Upper lobe of left lung (tissue), 6 donors: ENCODE measurements at regions not wholly inside any gene's neighbourhood (a gene's known extent, or its start where the extent isn't known, plus 50 kb on each side); places are given as distances from the start of the nearest gene placed in this dataset.

Experiments
- ATAC-seq, 2 donors: fragments of 200-7000 bp; cut with Tn5 transposase; one replicate each; pipeline ENCODE4 v1.9.1; 2022; ENCODE audit warnings: mild to moderate bottlenecking in 2 of 2, moderate library complexity in 2 of 2; ENCODE audit not compliant: low FRiP score in 2 of 2
- DNase-seq, 2 donors: peaks; one replicate each; pipeline ENCODE4 v3.0.0-alpha.2; 2019 to 2020
- H3K27ac ChIP-seq, 4 donors: fragments of 200-600 bp; sonication (generic); one replicate each; pipeline ENCODE4 v1.5.1; 2016 to 2019
- H3K27me3 ChIP-seq, 4 donors: fragments of 200-600 bp; sonication (generic); one replicate each; pipeline ENCODE4 v1.5.1; 2017 to 2019
- H3K36me3 ChIP-seq, 4 donors: fragments of 200-600 bp; sonication (generic); one replicate each; pipeline ENCODE4 v1.5.1; 2016 to 2019
- H3K4me1 ChIP-seq, 4 donors: fragments of 200-600 bp; sonication (generic); one replicate each; pipeline ENCODE4 v1.5.1; 2018 to 2019
- H3K4me3 ChIP-seq, 4 donors: fragments of 200-600 bp; sonication (generic); one replicate each; pipeline ENCODE4 v1.5.1; 2017 to 2019; ENCODE audit warnings: mild to moderate bottlenecking in 2 of 4, moderate library complexity in 1 of 4
- H3K9me3 ChIP-seq, 4 donors: fragments of 200-600 bp; sonication (generic); one replicate each; pipeline ENCODE4 v1.5.1; 2018 to 2019
- EP300 ChIP-seq, 4 donors: sonication (generic); formaldehyde crosslinking; IDR thresholded peaks; one replicate each; pipeline ENCODE4 v1.5.1; 2017; ENCODE audit warnings: antibody characterized with exemption in 4 of 4, control low read depth in 2 of 4
- POLR2A ChIP-seq, 4 donors: fragments of 450-650 bp; IDR thresholded peaks; one replicate each; pipeline ENCODE4 v1.5.1; 2016 to 2017; ENCODE audit warnings: antibody characterized with exemption in 4 of 4, mild to moderate bottlenecking in 2 of 4
- POLR2AphosphoS5 ChIP-seq, 2 donors: sonication (generic); formaldehyde crosslinking; IDR thresholded peaks; one replicate each; pipeline ENCODE4 v1.5.1; 2017; ENCODE audit warnings: antibody characterized with exemption in 2 of 2
- WGBS, 2 donors: methylation state at CpG; one replicate each; pipeline ENCODE4 v1.1.5; 2017 to 2018; 5-methylcytosine and 5-hydroxymethylcytosine counted together
- TF ChIP-seq, protein P1 (sequence below), 6 experiments: fragments of 450-650 bp in 4 of 6; fragments of 200-600 bp in 2 of 6; sonication (generic) in 2 of 6; IDR thresholded peaks; one replicate each; pipeline ENCODE4 v1.5.1; 2016 to 2019; ENCODE audit warnings: antibody characterized with exemption in 6 of 6
- donor health status: DM: no; HTN: no; CAD: no; lungs with moderate emphysema.
- donor health status: DM: no; HTN: yes; CAD: no; lungs with severe emphysema.

DNA sequence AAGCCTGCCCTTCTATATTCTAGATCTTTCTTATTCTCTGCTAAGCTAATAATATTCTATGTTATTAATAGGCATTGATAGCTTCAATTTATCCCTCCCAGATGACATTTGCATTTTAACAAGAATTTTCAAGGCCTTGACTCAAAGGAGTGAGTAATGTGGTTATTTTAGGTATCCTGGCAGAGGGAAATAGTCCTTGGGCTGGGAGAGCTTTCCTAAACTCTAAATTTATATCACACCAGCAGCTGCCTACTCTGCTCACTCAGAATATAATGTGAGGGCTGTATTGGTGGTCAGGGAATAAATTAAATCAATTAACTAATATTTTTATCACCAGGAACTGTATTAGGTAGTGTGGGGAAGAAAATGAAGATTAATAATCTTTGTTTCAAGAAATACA is 74.8 kb upstream of the ADAM23 start:
- ATAC-seq (no peak), DNase-seq (no peak)
- Histone ChIP-seq H3K27me3 (no peaks in the 10 kb centered on the region), H3K4me3 (no peak overlapping the region), H3K27ac (no peak overlapping the region), H3K4me1 (no peaks in the 10 kb centered on the region), H3K9me3 (peaks cover 0 to 6% (median 0%) of the 10 kb centered on the region in 4 donors), H3K36me3 (no peaks in the 10 kb centered on the region)
- TF ChIP-seq POLR2A (IDR thresholded peaks at IDR 0.05): no peak
- TF ChIP-seq, protein P1, sequence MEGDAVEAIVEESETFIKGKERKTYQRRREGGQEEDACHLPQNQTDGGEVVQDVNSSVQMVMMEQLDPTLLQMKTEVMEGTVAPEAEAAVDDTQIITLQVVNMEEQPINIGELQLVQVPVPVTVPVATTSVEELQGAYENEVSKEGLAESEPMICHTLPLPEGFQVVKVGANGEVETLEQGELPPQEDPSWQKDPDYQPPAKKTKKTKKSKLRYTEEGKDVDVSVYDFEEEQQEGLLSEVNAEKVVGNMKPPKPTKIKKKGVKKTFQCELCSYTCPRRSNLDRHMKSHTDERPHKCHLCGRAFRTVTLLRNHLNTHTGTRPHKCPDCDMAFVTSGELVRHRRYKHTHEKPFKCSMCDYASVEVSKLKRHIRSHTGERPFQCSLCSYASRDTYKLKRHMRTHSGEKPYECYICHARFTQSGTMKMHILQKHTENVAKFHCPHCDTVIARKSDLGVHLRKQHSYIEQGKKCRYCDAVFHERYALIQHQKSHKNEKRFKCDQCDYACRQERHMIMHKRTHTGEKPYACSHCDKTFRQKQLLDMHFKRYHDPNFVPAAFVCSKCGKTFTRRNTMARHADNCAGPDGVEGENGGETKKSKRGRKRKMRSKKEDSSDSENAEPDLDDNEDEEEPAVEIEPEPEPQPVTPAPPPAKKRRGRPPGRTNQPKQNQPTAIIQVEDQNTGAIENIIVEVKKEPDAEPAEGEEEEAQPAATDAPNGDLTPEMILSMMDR (IDR thresholded peaks at IDR 0.05): no peak
- TF ChIP-seq POLR2AphosphoS5 (IDR thresholded peaks at IDR 0.05): no peak
- no peak for TF ChIP-seq EP300 (IDR thresholded peaks at IDR 0.05)

DNA sequence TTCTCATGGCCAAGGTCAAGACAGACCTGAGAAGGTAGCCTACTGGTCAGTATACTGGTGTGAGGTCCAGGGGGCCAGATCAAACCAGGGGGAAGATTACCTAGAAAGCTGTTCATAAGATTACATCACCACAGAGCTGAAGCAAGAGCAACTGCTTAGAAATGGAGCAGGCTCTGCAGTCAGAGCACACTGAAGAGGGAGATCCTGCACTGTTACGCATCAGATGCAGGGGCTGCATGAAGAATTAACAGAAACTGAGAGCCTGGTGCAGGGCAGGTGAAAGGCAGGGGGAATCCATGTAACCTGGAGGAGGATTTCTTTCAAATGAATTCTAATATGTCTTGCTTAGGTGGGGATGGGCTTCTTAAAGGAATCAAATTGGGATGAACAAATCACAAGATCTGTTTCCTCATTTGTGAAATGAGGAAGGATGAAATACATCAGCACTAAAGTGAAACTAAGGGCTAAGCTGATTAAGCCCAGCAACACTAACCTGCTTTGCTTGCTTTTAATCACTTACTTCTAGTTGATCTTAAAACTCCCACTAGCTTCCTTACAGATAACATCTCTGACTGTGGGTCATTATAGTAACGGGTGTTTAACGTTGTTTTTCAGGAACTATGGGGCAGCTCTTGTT is 74.3 kb upstream of the ADAM23 start:
- Histone ChIP-seq H3K4me1 (no peaks in the 10 kb centered on the region), H3K9me3 (peaks cover 0 to 6% (median 0%) of the 10 kb centered on the region in 4 donors), H3K27me3 (no peaks in the 10 kb centered on the region), H3K27ac (no peak overlapping the region), H3K36me3 (no peaks in the 10 kb centered on the region), H3K4me3 (no peak overlapping the region)
- ATAC-seq: peak; percentile 26 to 64
- DNase-seq: no peak
- 47 to 50% methylated on average over 3 of the region's 3 CpGs for WGBS, 2 donors
- TF ChIP-seq EP300 (IDR thresholded peaks at IDR 0.05) (no peak), POLR2A (IDR thresholded peaks at IDR 0.05) (no peak), POLR2AphosphoS5 (IDR thresholded peaks at IDR 0.05) (no peak)
- TF ChIP-seq, protein P1 (IDR thresholded peaks at IDR 0.05): no peak

DNA sequence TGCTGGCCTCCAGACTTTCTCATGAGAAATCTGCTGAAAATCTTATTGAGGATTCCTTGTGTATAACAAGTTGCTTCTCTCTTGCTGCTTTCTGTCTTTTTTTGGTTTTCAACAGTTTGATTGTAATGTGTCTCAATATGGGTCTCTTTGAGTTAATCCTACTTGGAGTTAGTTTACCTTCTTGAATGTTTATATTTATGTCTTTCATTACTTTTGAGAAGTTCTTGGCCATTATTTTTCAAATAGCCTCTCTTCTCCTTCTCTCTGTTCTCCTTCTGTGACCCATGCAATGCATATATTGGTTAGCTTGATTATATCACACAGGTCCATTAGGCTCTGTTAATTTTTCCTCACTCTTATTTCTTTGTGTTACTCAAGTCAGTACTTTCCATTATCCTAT is 67.4 kb upstream of the ADAM23 start:
- H3K4me3 ChIP-seq: no peak overlapping the region
- H3K27me3 ChIP-seq: no peaks in the 10 kb centered on the region
- no peaks in the 10 kb centered on the region for H3K4me1 ChIP-seq
- no peak for ATAC-seq
- peaks cover 0 to 6% (median 0%) of the 10 kb centered on the region in 4 donors for H3K9me3 ChIP-seq
- H3K36me3 ChIP-seq: no peaks in the 10 kb centered on the region
- no peak overlapping the region for H3K27ac ChIP-seq
- no peak for DNase-seq
- no peak for TF ChIP-seq POLR2AphosphoS5 (IDR thresholded peaks at IDR 0.05)
- TF ChIP-seq EP300 (IDR thresholded peaks at IDR 0.05): no peak
- TF ChIP-seq, protein P1 (IDR thresholded peaks at IDR 0.05): no peak
- TF ChIP-seq POLR2A (IDR thresholded peaks at IDR 0.05): no peak

DNA sequence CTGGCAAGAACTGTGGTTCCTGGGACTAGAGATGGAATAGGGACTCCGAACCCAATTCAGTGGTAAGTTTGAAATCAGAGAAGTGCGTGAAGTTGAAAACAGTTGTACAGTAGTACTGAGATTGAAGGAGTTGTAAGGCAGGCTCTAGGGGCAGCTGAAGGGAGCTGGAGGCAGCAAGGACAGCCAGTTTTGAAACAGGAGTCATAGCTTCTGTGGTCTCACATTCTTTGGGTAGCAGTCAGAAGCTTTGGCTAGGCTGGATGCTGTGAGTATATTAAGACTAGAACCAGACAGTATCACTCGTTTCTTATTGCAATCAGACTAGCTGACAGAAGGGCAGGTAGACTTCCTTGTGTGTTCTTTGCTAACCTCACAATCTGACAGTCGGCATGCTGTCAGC is 64.5 kb upstream of the ADAM23 start:
- Histone ChIP-seq H3K27ac (no peak overlapping the region), H3K27me3 (no peaks in the 10 kb centered on the region), H3K4me3 (no peak overlapping the region), H3K4me1 (no peaks in the 10 kb centered on the region), H3K36me3 (no peaks in the 10 kb centered on the region), H3K9me3 (peaks cover 0 to 5% (median 0%) of the 10 kb centered on the region in 4 donors)
- WGBS, 2 donors: 73 to 79% methylated on average over 4 of the region's 4 CpGs
- ATAC-seq: no peak
- TF ChIP-seq POLR2AphosphoS5 (IDR thresholded peaks at IDR 0.05) (no peak), POLR2A (IDR thresholded peaks at IDR 0.05) (no peak), EP300 (IDR thresholded peaks at IDR 0.05) (no peak)
- TF ChIP-seq, protein P1 (IDR thresholded peaks at IDR 0.05): no peak
- no peak for DNase-seq

DNA sequence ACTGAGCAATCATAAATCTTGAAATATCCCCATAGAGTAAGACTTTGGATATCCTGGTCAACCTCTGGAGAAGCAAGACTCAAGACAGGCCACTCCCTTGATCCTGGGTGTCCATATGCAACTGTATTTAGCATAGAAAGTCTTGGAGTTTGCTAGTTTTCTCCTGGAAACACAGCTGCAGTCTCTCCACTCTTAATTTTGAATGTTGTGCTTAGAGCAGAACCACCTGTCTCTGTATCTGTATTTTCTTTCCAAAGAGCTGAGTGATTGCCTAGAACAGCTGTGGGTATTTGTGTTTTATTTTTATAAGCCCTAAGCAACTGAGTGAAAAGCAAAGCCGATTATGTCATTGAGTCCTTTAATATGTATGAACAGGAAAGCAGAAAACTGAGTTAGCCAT is 64.1 kb upstream of the ADAM23 start:
- Histone ChIP-seq H3K4me1 (no peaks in the 10 kb centered on the region), H3K27me3 (no peaks in the 10 kb centered on the region), H3K27ac (no peak overlapping the region), H3K9me3 (peaks cover 0 to 9% (median 0%) of the 10 kb centered on the region in 4 donors), H3K4me3 (no peak overlapping the region), H3K36me3 (no peaks in the 10 kb centered on the region)
- 70 to 71% methylated on average over 1 of the region's 1 CpG for whole genome bisulfite sequencing, 2 donors
- DNase-seq: no peak
- ATAC-seq: no peak
- TF ChIP-seq POLR2AphosphoS5 (IDR thresholded peaks at IDR 0.05): no peak
